K562 (cell line): ENCODE measurements at regions not wholly inside any gene's neighbourhood (a gene's known extent, or its start where the extent isn't known, plus 50 kb on each side); places are given as distances from the start of the nearest gene placed in this dataset.

Source experiments
- ATAC-seq: fragments of 200-7000 bp; cut with Tn5 transposase; 3 replicates; pipeline ENCODE4 v1.9.1; 2020; ENCODE audit warnings: moderate library complexity
- BruUV-seq: library from RNA; stranded (reverse); fragments of 400-500 nt; replicated peaks from 2 replicates; lab custom pipeline; 2021; lab: Mats Ljungman, UMichigan
- CTCF ChIA-PET: fragments of 300-600 bp; formaldehyde crosslinking; extraction: SDS; loops from one replicate; lab custom pipeline; 2021; ENCODE audit warnings: low intra/inter-chr PET ratio; lab: Yijun Ruan, JAX
- POLR2A ChIA-PET: fragments of 300-600, 350-650 bp; sonication (Branson Sonifier 250); formaldehyde crosslinking; extraction: SDS; loops from one replicate; lab custom pipeline; 2021; ENCODE audit warnings: antibody characterized with exemption, inconsistent platforms; lab: Yijun Ruan, JAX
- DNase-seq, 4 experiments: peaks; one replicate each; pipeline versions ENCODE4 v3.0.0 to v3.0.0-alpha.2; 2011 to 2018; ENCODE audit warnings: low spot score in 3 of 4, mixed read lengths in 3 of 4; ENCODE audit errors: extremely low read depth in 1 of 4
- FAIRE-seq: peaks from 2 replicates; lab custom pipeline; 2011; peaks lifted over from hg19 to GRCh38; lab: Jason Lieb, UNC
- H2AFZ ChIP-seq: 2 replicates; pipeline ENCODE4 v1.6.0; 2011; ENCODE audit warnings: low read depth, low read length, control low read depth, inconsistent platforms
- H3K27ac ChIP-seq: fragments of 200-600 bp; 3 replicates; pipeline ENCODE4 v1.8.0; 2011; ENCODE audit warnings: low read depth, mild to moderate bottlenecking, control low read depth, inconsistent platforms, low read length, moderate library complexity, mixed read lengths; ENCODE audit errors: extremely low read depth
- H3K27me3 ChIP-seq, 2 experiments: fragments of 300-600 bp in 1 of 2; 2 replicates in 1 of 2; 3 replicates in 1 of 2; pipeline versions ENCODE4 v1.6.0 to v1.8.0; 2011; ENCODE audit warnings: inconsistent platforms in 2 of 2, low read length in 2 of 2, mild to moderate bottlenecking in 1 of 2, mixed read lengths in 1 of 2, moderate library complexity in 1 of 2; ENCODE audit not compliant: control insufficient read depth in 2 of 2, insufficient read depth in 2 of 2
- H3K36me3 ChIP-seq: fragments of 300-600 bp; 3 replicates; pipeline ENCODE4 v1.8.0; 2011; ENCODE audit warnings: mild to moderate bottlenecking, low read length, inconsistent platforms; ENCODE audit not compliant: control insufficient read depth, insufficient read depth
- H3K4me1 ChIP-seq, 2 experiments: fragments of 200-600 bp in 1 of 2; replicated peaks in 1 of 2; 2 replicates in 1 of 2; 3 replicates in 1 of 2; pipeline versions ENCODE4 v1.5.1 to v1.8.0; 2011; ENCODE audit warnings: inconsistent platforms in 2 of 2, low read length in 2 of 2, mild to moderate bottlenecking in 1 of 2, mixed read lengths in 1 of 2, moderate library complexity in 1 of 2; ENCODE audit not compliant: control insufficient read depth in 2 of 2, insufficient read depth in 2 of 2
- H3K4me2 ChIP-seq: 2 replicates; pipeline ENCODE4 v1.6.1; 2011; ENCODE audit warnings: low read length, control low read depth, inconsistent platforms, mixed read lengths; ENCODE audit not compliant: insufficient read depth
- H3K4me3 ChIP-seq: fragments of 200-600 bp; sonication (generic), shearing (Covaris generic); 2 replicates; pipeline ENCODE4 v1.5.1; 2016; ENCODE audit warnings: control low read depth, inconsistent platforms
- H3K79me2 ChIP-seq: fragments of 200-600 bp; 3 replicates; pipeline ENCODE4 v1.8.0; 2011; ENCODE audit warnings: low read length, inconsistent platforms; ENCODE audit not compliant: control insufficient read depth, insufficient read depth
- H3K9ac ChIP-seq, 2 experiments: 2 replicates each; pipeline versions ENCODE4 v1.6.0 to v1.6.1; 2011; ENCODE audit warnings: low read depth in 2 of 2, low read length in 2 of 2, control low read depth in 1 of 2, inconsistent platforms in 1 of 2, mild to moderate bottlenecking in 1 of 2, mixed read lengths in 1 of 2; ENCODE audit not compliant: insufficient read depth in 1 of 2
- H3K9me1 ChIP-seq: one replicate; pipeline ENCODE4 v1.6.0; 2011; ENCODE audit warnings: inconsistent platforms, mild to moderate bottlenecking, low read length, moderate library complexity; ENCODE audit not compliant: control insufficient read depth, insufficient read depth
- H3K9me3 ChIP-seq: replicated peaks from 2 replicates; pipeline ENCODE4 v1.5.1; 2011; ENCODE audit warnings: low read depth, low read length, inconsistent platforms; ENCODE audit not compliant: control insufficient read depth, insufficient read depth
- H4K20me1 ChIP-seq: replicated peaks from 2 replicates; pipeline ENCODE4 v1.6.1; 2011; ENCODE audit warnings: low read length, inconsistent platforms, mixed read lengths; ENCODE audit not compliant: control insufficient read depth, insufficient read depth
- ATF1 ChIP-seq, 2 experiments: fragments of 450-650 bp in 1 of 2; IDR thresholded peaks; 2 replicates each; pipeline ENCODE4 v1.6.1; 2016; ENCODE audit warnings: missing compliant biosample characterization in 1 of 2, missing genetic modification characterization in 1 of 2
- HDAC1 ChIP-seq, 2 experiments: fragments of 450-650 bp; IDR thresholded peaks; 2 replicates each; pipeline ENCODE4 v1.6.1; 2016 to 2017; ENCODE audit warnings: inconsistent platforms in 1 of 2, mild to moderate bottlenecking in 1 of 2, moderate library complexity in 1 of 2
- MCM2 ChIP-seq: fragments of 450-650 bp; IDR thresholded peaks from 2 replicates; pipeline ENCODE4 v1.6.1; 2017; ENCODE audit warnings: low read depth, mild to moderate bottlenecking
- MTF1 ChIP-seq: fragments of 250-450 bp; sonication (Bioruptor Pico); IDR thresholded peaks from 2 replicates; pipeline ENCODE4 v1.9.0; 2021; ENCODE audit warnings: moderate library complexity, mild to moderate bottlenecking, inconsistent platforms, borderline replicate concordance
- PHF20 ChIP-seq: fragments of 450-650 bp; IDR thresholded peaks from 2 replicates; pipeline ENCODE4 v1.6.1; 2018; ENCODE audit not compliant: partially characterized antibody
- SIX5 ChIP-seq, 2 experiments: IDR thresholded peaks; 2 replicates each; pipeline ENCODE4 v1.6.1; 2011; ENCODE audit warnings: low read length in 2 of 2, borderline replicate concordance in 1 of 2, low read depth in 1 of 2, mild to moderate bottlenecking in 1 of 2, moderate library complexity in 1 of 2; ENCODE audit not compliant: insufficient read depth in 1 of 2
- SNRNP70 ChIP-seq: fragments of 200-400 bp; formaldehyde crosslinking; optimal IDR thresholded peaks from 2 replicates; pipeline ENCODE3; 2017; ENCODE audit warnings: low read depth, low read length
- YBX1 ChIP-seq: fragments of 450-650 bp; IDR thresholded peaks from 2 replicates; pipeline ENCODE4 v1.7.1; 2016; ENCODE audit warnings: mild to moderate bottlenecking
- ZNF324 ChIP-seq: fragments of 250-450 bp; sonication (Bioruptor Pico); IDR thresholded peaks from 2 replicates; pipeline ENCODE4 v1.4.0; 2020; ENCODE audit warnings: mild to moderate bottlenecking
- ZNF695 ChIP-seq: fragments of 450-650 bp; formaldehyde crosslinking; IDR thresholded peaks from 2 replicates; pipeline ENCODE4 v1.4.0; 2020; ENCODE audit warnings: mild to moderate bottlenecking, moderate library complexity
- WGBS: fragments of 100-300 bp; shearing (Covaris generic); methylation state at CpG from one replicate; pipeline ENCODE4 v1.1.6; 2016; ENCODE audit warnings: low coverage, mixed read lengths; ENCODE audit not compliant: insufficient coverage; ENCODE audit errors: missing lambda C conversion rate; 5-methylcytosine and 5-hydroxymethylcytosine counted together
- in situ Hi-C: fragments of 300-500 bp; cut with MboI; formaldehyde crosslinking; loops from 4 replicates; pipeline ENCODE4 v1.15.0; 2018; ENCODE audit warnings: inconsistent platforms, mixed read lengths
- intact Hi-C: fragments of 100-400 bp; cut with micrococcal nuclease; formaldehyde crosslinking; loops from 2 replicates; pipeline ENCODE4 v1.14.2; 2022
- TF ChIP-seq, protein P1 (sequence below): fragments of 150-350 bp; conservative IDR thresholded peaks from 2 replicates; pipeline ENCODE4 v1.6.1; 2014; ENCODE audit warnings: low read length
- TF ChIP-seq, protein P2 (sequence below): fragments of 250-450 bp; sonication (Bioruptor Pico); IDR thresholded peaks from 2 replicates; pipeline ENCODE4 v1.8.0; 2021; ENCODE audit warnings: borderline replicate concordance, mild to moderate bottlenecking, moderate library complexity; ENCODE audit not compliant: poor library complexity, severe bottlenecking
- TF ChIP-seq, protein P3 (sequence below): fragments of 450-650 bp; formaldehyde crosslinking; IDR thresholded peaks from 2 replicates; pipeline ENCODE4 v1.4.0; 2022; ENCODE audit warnings: missing genetic modification characterization
- TF ChIP-seq, protein P4 (sequence below): fragments of 450-650 bp; IDR thresholded peaks from 2 replicates; pipeline ENCODE4 v1.6.1; 2016; ENCODE audit warnings: antibody characterized with exemption

DNA sequence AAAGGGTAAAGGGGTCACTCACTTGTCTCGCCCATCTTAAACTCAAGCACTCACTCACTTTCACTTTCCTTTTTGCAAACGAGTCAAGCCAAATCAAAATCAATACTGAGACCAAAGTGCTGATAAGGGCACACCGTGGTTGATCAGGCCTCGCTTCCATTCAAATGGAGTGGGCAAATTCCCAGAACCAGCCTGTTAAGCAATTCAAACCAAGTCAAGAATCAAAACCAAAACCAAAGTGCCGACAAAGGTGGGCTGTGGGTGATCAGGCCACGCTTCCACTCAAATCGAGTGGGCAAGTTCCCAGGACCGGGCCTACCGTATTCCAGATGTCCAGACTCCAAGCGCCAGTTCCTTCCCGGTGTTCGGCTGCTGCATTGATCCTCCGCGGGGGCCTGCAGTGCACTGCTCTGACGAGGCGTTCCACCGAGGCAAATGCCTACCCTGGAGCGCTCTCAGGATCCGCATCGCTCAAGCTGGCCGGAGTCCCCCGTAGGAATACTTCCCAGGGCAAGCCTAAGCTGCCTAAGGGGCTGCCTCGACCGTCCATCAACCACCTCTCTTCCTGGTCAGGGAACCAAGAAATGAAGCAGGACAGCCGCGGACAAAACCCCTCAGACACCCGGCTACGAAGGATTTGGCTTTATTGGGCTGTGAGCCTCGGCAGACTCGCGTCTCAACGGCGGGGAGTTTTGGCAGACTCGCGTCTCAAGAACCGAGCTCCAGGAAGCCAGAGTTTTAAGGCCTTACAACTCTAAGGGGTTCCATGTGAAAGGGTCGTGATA, 89.9 kb upstream of the SLC1A4 start:
- H2AFZ ChIP-seq: peak overlapping the region; percentile 66; the same call in 1 of the 2 replicates
- no peak for DNase-seq
- no peak for FAIRE-seq
- no peaks in the 10 kb centered on the region for H3K79me2 ChIP-seq
- H4K20me1 ChIP-seq: no peaks in the 10 kb centered on the region
- no TSS peak for BruUV-seq
- no peak overlapping the region for H3K4me3 ChIP-seq
- 53% methylated on average over 37 of the region's 37 CpGs for WGBS
- intact Hi-C loops: no loop called here
- H3K4me2 ChIP-seq: peak overlapping the region; percentile 12; the same call in 1 of the 2 replicates
- POLR2A ChIA-PET: no interaction called here
- no peak for ATAC-seq
- H3K27ac ChIP-seq: no peak overlapping the region
- no peaks in the 10 kb centered on the region for H3K9me3 ChIP-seq
- H3K36me3 ChIP-seq: no peaks in the 10 kb centered on the region
- H3K27me3 ChIP-seq: peaks cover 11 to 23% of the 10 kb centered on the region in 2 experiments; a peak in 4 of 5 replicates
- in situ Hi-C loops: no loop called here
- H3K9ac ChIP-seq: 0 out of 4 replicates have a peak overlapping the region, but pooled peaks of 1 of the 2 experiments have one; percentile 35
- H3K9me1 ChIP-seq: no peaks in the 10 kb centered on the region
- CTCF ChIA-PET: no interaction called here
- peaks cover 0 to 6% of the 10 kb centered on the region in 2 experiments; a peak in 2 of 5 replicates for H3K4me1 ChIP-seq
- TF ChIP-seq HDAC1 (IDR thresholded peaks at IDR 0.05) (no peak), MCM2 (no peak), PHF20 (no peak), SIX5 (IDR thresholded peaks at IDR 0.05; ENCODE audit: borderline replicate concordance in 1 of 2, insufficient read depth in 1 of 2, low read depth in 1 of 2, low read length in 2 of 2) (no peak), YBX1 (no peak), MTF1 (CRISPR knock-in tag) (no peak), ZNF324 (no peak), ZNF695 (no peak), ATF1 (CRISPR knock-in tag; IDR thresholded peaks at IDR 0.05) (no peak), ATF1 (tag; IDR thresholded peaks at IDR 0.05) (no peak), SNRNP70 (no peak)
- TF ChIP-seq, protein P1, sequence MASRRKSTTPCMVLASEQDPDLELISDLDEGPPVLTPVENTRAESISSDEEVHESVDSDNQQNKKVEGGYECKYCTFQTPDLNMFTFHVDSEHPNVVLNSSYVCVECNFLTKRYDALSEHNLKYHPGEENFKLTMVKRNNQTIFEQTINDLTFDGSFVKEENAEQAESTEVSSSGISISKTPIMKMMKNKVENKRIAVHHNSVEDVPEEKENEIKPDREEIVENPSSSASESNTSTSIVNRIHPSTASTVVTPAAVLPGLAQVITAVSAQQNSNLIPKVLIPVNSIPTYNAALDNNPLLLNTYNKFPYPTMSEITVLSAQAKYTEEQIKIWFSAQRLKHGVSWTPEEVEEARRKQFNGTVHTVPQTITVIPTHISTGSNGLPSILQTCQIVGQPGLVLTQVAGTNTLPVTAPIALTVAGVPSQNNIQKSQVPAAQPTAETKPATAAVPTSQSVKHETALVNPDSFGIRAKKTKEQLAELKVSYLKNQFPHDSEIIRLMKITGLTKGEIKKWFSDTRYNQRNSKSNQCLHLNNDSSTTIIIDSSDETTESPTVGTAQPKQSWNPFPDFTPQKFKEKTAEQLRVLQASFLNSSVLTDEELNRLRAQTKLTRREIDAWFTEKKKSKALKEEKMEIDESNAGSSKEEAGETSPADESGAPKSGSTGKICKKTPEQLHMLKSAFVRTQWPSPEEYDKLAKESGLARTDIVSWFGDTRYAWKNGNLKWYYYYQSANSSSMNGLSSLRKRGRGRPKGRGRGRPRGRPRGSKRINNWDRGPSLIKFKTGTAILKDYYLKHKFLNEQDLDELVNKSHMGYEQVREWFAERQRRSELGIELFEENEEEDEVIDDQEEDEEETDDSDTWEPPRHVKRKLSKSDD: no peak
- TF ChIP-seq, protein P2, sequence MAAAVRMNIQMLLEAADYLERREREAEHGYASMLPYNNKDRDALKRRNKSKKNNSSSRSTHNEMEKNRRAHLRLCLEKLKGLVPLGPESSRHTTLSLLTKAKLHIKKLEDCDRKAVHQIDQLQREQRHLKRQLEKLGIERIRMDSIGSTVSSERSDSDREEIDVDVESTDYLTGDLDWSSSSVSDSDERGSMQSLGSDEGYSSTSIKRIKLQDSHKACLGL (CRISPR knock-in tag): no peak
- TF ChIP-seq, protein P3, sequence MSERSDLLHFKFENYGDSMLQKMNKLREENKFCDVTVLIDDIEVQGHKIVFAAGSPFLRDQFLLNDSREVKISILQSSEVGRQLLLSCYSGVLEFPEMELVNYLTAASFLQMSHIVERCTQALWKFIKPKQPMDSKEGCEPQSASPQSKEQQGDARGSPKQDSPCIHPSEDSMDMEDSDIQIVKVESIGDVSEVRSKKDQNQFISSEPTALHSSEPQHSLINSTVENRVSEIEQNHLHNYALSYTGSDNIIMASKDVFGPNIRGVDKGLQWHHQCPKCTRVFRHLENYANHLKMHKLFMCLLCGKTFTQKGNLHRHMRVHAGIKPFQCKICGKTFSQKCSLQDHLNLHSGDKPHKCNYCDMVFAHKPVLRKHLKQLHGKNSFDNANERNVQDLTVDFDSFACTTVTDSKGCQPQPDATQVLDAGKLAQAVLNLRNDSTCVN: no peak
- TF ChIP-seq, protein P4, sequence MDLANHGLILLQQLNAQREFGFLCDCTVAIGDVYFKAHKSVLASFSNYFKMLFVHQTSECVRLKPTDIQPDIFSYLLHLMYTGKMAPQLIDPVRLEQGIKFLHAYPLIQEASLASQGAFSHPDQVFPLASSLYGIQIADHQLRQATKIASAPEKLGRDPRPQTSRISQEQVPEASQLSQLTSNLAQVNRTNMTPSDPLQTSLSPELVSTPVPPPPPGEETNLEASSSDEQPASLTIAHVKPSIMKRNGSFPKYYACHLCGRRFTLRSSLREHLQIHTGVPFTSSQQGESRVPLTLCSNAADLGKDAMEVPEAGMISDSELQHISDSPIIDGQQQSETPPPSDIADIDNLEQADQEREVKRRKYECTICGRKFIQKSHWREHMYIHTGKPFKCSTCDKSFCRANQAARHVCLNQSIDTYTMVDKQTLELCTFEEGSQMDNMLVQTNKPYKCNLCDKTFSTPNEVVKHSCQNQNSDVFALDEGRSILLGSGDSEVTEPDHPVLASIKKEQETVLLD: no peak
